ENCODE measurements at regions not wholly inside any gene's neighbourhood (a gene's known extent, or its start where the extent isn't known, plus 50 kb on each side); places are given as distances from the start of the nearest gene placed in this dataset.
"Not testable (repeated sequence)": the region's sequence is repeated elsewhere in the genome, so short reads cannot be mapped to it uniquely, and the experiment has no call there.

- FAIRE-seq = no peak
- DNase-seq (ENCODE audit: insufficient read length) = no peak
- TF ChIP-seq POLR2A (IDR thresholded peaks at IDR 0.05; ENCODE audit: low read depth, low read length) (no peak), TAF1 (IDR thresholded peaks at IDR 0.05; ENCODE audit: borderline replicate concordance, low read depth, low read length) (no peak), POLR2AphosphoS5 (IDR thresholded peaks at IDR 0.05; ENCODE audit: low read depth, low read length) (no peak)
Observed at GRCh38 chr10:35876248-35876647, 234.2 kb upstream of the FZD8 start.

DNA sequence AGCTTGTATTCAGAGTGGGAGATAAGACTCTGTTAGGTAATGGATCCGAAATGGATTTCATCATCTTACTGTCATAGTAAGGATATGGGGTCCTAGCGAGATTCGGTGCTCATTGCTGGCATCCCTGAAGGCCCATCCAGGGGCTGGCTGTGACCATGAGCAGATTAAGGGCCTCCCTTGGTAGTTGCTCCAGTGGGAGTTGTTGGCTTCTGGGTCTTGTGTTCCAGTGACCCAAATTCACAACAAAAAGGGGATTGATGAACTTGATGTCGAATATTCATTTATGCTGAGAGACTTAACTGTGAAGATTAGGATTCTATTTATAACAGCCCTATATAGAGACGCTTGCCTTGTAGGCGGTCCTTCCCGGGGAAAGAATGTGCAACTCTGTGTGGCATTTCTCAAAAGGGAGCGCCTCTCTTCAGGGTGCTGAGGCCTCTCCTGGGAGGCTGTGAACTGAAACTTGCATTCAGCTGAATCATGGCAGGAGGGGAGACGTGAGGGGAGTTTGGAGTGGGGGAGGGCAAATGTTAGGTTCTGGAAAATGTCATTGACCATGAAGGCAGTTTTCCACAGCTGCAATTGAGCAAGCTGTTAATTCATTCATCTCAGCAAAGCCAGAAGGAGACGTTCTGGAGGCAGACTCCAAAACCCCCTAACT, 233.1 kb upstream of the FZD8 start:
- FAIRE-seq = no peak

DNA sequence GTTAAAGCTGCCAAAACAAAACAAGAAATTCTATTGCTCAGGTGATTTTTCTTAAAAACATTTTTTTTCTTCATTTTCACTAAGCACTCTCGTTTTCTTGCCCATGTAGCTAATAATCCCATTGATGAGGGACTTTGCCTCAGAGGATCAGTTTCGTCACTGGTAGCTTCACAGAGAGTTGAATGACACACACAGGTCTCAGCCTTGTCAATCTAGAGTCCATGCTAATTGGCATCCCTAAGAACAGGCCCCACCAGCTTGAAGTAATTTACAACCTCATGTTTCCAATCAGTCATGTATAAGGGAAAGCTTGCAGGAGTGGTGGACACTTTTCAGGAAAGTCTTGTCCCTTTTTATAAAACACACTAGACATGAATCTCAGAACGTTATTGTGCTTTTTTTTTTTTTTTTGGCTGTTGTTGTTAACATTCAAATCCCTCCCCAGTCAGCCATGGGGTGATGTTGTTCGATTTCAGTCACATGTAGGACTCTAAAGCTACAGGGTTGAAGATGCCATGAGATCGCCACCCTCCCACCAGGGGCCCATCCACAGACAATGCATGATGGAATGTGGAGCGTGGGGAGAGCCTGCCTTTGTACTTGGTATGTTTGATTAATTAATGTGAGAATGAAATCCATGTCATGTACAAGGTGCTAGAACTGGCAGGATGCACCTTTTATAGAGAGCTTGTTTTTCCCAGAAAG, 232.4 kb upstream of the FZD8 start:
- TF ChIP-seq TAF1 (IDR thresholded peaks at IDR 0.05; ENCODE audit: borderline replicate concordance, low read depth, low read length) (no peak), POLR2A (IDR thresholded peaks at IDR 0.05; ENCODE audit: low read depth, low read length) (no peak), POLR2AphosphoS5 (IDR thresholded peaks at IDR 0.05; ENCODE audit: low read depth, low read length) (no peak)
- DNase-seq (ENCODE audit: insufficient read length) (no peak), FAIRE-seq (no peak)

More for the DNA sequence above, 233.1 kb upstream of the FZD8 start:
- no peak for DNase-seq (ENCODE audit: insufficient read length)
- TF ChIP-seq TAF1 (IDR thresholded peaks at IDR 0.05; ENCODE audit: borderline replicate concordance, low read depth, low read length) = no peak
- no peak for TF ChIP-seq POLR2A (IDR thresholded peaks at IDR 0.05; ENCODE audit: low read depth, low read length)
- TF ChIP-seq POLR2AphosphoS5 (IDR thresholded peaks at IDR 0.05; ENCODE audit: low read depth, low read length) = no peak

DNA sequence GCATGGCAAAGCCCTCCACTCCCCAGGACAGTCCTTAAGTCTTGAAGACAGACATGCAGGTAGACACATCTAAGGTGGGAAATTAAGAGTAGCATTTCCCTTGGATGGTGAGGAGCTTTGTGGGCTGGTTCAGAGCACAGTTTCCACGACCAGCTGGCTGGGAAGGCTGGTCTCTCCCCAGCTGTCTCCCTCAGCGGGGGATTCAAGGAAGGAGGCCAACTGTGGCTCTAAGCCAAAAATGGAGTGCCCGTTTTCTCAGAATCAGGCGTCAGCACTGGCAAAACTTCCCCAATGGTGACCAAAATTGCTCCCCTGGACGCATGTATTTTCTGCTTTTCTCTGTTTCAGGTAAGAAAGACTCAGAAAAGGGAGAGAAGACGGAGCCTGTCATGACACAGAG, 230.6 kb upstream of the FZD8 start:
- TF ChIP-seq POLR2A (IDR thresholded peaks at IDR 0.05; ENCODE audit: low read depth, low read length) (no peak), TAF1 (IDR thresholded peaks at IDR 0.05; ENCODE audit: borderline replicate concordance, low read depth, low read length) (no peak), POLR2AphosphoS5 (IDR thresholded peaks at IDR 0.05; ENCODE audit: low read depth, low read length) (no peak)
- FAIRE-seq (no peak), DNase-seq (ENCODE audit: insufficient read length) (no peak)

GRCh38 chr10:35870665-35871310, 228.7 kb upstream of the FZD8 start:
- FAIRE-seq (no peak), DNase-seq (ENCODE audit: insufficient read length) (no peak)
- TF ChIP-seq TAF1 (IDR thresholded peaks at IDR 0.05; ENCODE audit: borderline replicate concordance, low read depth, low read length) (no peak), POLR2AphosphoS5 (IDR thresholded peaks at IDR 0.05; ENCODE audit: low read depth, low read length) (no peak), POLR2A (IDR thresholded peaks at IDR 0.05; ENCODE audit: low read depth, low read length) (no peak)

DNA sequence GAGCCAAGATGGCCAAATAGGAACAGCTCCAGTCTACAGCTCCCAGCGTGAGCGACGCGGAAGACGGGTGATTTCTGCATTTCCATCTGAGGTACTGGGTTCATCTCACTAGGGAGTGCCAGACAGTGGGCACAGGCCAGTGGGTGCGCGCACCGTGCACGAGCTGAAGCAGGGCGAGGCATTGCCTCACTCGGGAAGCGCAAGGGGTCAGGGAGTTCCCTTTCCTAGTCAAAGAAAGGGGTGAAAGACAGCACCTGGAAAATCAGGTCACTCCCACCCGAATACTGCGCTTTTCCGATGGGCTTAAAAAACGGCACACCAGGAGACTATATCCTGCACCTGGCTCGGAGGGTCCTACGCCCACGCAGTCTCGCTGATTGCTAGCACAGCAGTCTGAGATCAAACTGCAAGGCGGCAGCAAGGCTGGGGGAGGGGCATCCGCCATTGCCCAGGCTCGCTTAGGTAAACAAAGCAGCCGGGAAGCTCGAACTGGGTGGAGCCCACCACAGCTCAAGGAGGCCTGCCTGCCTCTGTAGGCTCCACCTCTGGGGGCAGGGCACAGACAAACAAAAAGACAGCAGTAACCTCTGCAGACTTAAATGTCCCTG, 216.7 kb upstream of the FZD8 start:
- not testable (repeated sequence) for DNase-seq (ENCODE audit: insufficient read length); FAIRE-seq

GRCh38 chr10:35857860-35858259, 215.8 kb upstream of the FZD8 start:
- FAIRE-seq (no peak), DNase-seq (ENCODE audit: insufficient read length) (no peak)
- no peak for TF ChIP-seq POLR2A (IDR thresholded peaks at IDR 0.05; ENCODE audit: low read depth, low read length)
- TF ChIP-seq TAF1 (IDR thresholded peaks at IDR 0.05; ENCODE audit: borderline replicate concordance, low read depth, low read length) = no peak
- TF ChIP-seq POLR2AphosphoS5 (IDR thresholded peaks at IDR 0.05; ENCODE audit: low read depth, low read length) = no peak

- DNase-seq (ENCODE audit: insufficient read length) = no peak
- no peak for TF ChIP-seq TAF1 (IDR thresholded peaks at IDR 0.05; ENCODE audit: borderline replicate concordance, low read depth, low read length)
- TF ChIP-seq POLR2A (IDR thresholded peaks at IDR 0.05; ENCODE audit: low read depth, low read length) = no peak
- TF ChIP-seq POLR2AphosphoS5 (IDR thresholded peaks at IDR 0.05; ENCODE audit: low read depth, low read length) = no peak
- FAIRE-seq = no peak
Observed at GRCh38 chr10:35855155-35855947, 213.3 kb upstream of the FZD8 start.

GRCh38 chr10:35854661-35855060, 212.6 kb upstream of the FZD8 start:
- DNase-seq (ENCODE audit: insufficient read length) = no peak
- no peak for FAIRE-seq
- TF ChIP-seq POLR2AphosphoS5 (IDR thresholded peaks at IDR 0.05; ENCODE audit: low read depth, low read length) (no peak), POLR2A (IDR thresholded peaks at IDR 0.05; ENCODE audit: low read depth, low read length) (no peak), TAF1 (IDR thresholded peaks at IDR 0.05; ENCODE audit: borderline replicate concordance, low read depth, low read length) (no peak)

- no peak for DNase-seq (ENCODE audit: insufficient read length)
- FAIRE-seq = no peak
- TF ChIP-seq POLR2AphosphoS5 (IDR thresholded peaks at IDR 0.05; ENCODE audit: low read depth, low read length) = no peak
- no peak for TF ChIP-seq POLR2A (IDR thresholded peaks at IDR 0.05; ENCODE audit: low read depth, low read length)
- TF ChIP-seq TAF1 (IDR thresholded peaks at IDR 0.05; ENCODE audit: borderline replicate concordance, low read depth, low read length) = no peak
Observed at GRCh38 chr10:35852721-35853120, 210.6 kb upstream of the FZD8 start.

GRCh38 chr10:35848412-35848811, 206.3 kb upstream of the FZD8 start:
- no peak for DNase-seq (ENCODE audit: insufficient read length)
- TF ChIP-seq POLR2A (IDR thresholded peaks at IDR 0.05; ENCODE audit: low read depth, low read length) (no peak), POLR2AphosphoS5 (IDR thresholded peaks at IDR 0.05; ENCODE audit: low read depth, low read length) (no peak), TAF1 (IDR thresholded peaks at IDR 0.05; ENCODE audit: borderline replicate concordance, low read depth, low read length) (no peak)
- no peak for FAIRE-seq

Measured in GM12892 (cell line).